ENCODE measurements at regions not wholly inside any gene's neighbourhood (a gene's known extent, or its start where the extent isn't known, plus 50 kb on each side); places are given as distances from the start of the nearest gene placed in this dataset.

DNA sequence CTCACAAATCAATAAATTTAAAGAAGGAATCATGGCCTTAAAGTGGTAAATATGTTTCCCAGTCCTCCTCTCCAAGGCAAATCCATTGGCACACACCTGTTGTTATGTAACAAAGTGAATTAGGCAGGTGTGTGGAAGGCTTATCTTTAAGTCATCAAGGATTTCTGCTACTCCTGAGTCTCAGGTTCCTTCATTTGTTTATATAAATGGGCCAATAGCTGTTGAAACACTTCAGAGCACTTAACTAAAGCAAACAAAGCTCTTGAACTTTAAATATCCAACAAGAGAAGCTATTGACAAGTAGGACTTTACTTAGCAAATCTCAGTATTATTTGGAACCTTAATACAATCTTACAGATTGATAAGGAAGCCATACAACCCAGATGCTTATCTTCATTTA lies 99.3 kb upstream of the ESRRG start:
- H3K4me1 ChIP-seq (replicated peaks in 1 of 2): peaks cover 0 to 9% of the 10 kb centered on the region in 2 donors
- H3K27ac ChIP-seq: no peak overlapping the region
- H3K4me3 ChIP-seq: no peak overlapping the region
- ATAC-seq (replicated peaks in 6 of 8): no peak
- in situ Hi-C loops (cut with MboI; ENCODE audit: low pct_unique_long_range_greater_than_20kb in 2 of 9, low sequenced_read_pairs in 9 of 9, unreplicated experiment in 9 of 9): no loop called here

DNA sequence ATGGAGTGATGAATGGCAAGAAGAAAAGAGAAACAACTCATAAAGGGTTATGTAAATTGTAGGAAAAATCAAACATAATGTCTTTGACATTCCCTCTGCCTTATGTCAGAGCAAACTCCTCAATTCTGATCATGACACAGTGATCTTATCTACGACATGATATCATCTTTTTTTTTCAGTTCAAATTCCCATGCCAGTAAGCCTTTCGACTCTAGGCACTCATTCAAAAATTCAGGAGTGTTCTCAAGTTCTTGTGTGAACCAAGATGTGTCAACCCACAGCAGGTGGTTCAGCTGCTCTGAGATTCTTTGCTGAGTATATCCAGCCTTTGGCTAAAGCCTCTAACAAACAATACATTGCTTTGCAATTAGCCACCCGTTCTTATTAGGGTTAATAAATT lies 97.1 kb upstream of the ESRRG start:
- ATAC-seq (replicated peaks in 6 of 8): no peak
- WGBS, 10 experiments: 6 to 53% (median 36%) methylated on average over 2 to 3 of the region's 3 CpGs
- in situ Hi-C loops (cut with MboI; ENCODE audit: low pct_unique_long_range_greater_than_20kb in 2 of 9, low sequenced_read_pairs in 9 of 9, unreplicated experiment in 9 of 9): no loop called here
- peaks cover 8 to 12% of the 10 kb centered on the region in 2 donors for H3K4me1 ChIP-seq (replicated peaks in 1 of 2)
- H3K27ac ChIP-seq: no peak overlapping the region
- H3K4me3 ChIP-seq: no peak overlapping the region

DNA sequence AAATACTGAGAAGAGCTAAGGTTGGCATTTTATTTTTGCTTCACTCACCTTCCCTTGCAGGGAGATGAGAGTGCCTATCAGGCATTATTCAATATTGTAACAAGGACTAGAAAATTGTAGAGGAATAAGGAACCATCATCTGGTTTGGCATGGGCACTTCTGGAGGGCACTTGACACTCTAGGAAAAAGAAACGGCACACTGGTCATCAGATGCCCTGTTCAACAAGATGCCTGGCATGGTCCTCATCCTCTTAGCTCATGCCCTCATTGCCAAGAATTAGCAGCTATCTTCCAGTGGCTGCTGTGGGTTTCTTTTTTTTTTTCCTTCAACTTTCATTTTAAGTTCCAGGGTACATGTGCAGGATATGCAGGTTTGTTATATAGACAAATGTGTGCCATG lies 95.1 kb upstream of the ESRRG start:
- Histone ChIP-seq H3K4me3 (no peak overlapping the region), H3K4me1 (replicated peaks in 1 of 2) (peaks cover 12 to 29% of the 10 kb centered on the region in 2 donors), H3K27ac (no peak overlapping the region)
- WGBS, 10 experiments: 100% methylated on average over 1 of the region's 1 CpG; no CpG with 5 or more reads in 8 of the 10 experiments
- no peak for ATAC-seq (replicated peaks in 6 of 8)
- in situ Hi-C loops (cut with MboI; ENCODE audit: low pct_unique_long_range_greater_than_20kb in 2 of 9, low sequenced_read_pairs in 9 of 9, unreplicated experiment in 9 of 9): no loop called here

DNA sequence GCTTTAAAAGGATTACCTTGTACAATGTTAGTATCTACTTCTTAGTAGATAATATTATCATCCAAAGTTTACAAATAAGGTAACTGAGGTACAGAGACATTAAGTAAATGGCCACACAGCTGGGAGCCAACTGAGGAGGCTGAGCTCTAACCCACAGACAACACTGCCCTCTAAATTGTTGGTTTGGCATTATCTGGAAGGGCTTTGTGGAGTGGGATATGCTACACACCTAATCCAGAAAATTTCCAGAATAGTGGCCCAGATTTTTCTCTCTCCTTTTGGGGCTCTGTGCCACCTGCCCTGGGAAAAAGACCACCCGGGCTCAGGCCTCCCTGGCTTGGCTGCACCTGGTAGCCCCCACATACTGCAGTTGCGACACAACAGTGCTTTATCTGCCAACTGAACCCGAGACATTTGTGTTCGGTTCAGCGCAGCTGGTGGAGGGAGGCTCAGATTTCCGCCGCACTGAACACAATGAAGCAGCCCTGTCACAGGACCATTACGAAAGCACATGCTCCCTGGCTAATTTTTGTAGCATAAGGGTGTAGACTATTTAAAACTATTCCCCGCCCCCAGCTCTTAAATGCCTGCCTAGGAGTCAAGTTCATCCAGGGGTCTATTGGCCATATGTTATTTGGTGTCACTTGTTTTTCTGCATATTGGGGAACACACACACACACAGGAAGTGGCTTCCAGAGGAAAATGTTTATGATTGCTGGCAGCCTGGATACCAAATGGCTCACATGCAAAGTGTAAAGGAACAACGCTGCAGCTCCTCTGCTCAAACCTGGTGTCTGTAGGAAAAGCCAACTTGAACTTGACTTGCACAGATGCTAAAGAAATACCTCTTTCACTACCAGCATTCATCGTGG lies 92.3 kb upstream of the ESRRG start:
- peak overlapping the region; percentile 37 to 53 for H3K27ac ChIP-seq
- peaks cover 12 to 29% of the 10 kb centered on the region in 2 donors for H3K4me1 ChIP-seq (replicated peaks in 1 of 2)
- in situ Hi-C loops (cut with MboI; ENCODE audit: low pct_unique_long_range_greater_than_20kb in 2 of 9, low sequenced_read_pairs in 9 of 9, unreplicated experiment in 9 of 9): no loop called here
- no peak overlapping the region for H3K4me3 ChIP-seq
- 0 to 46% (median 17%) methylated on average over 1 to 11 of the region's 11 CpGs for WGBS, 10 experiments
- peak; percentile 84 to 98 (median 94) for ATAC-seq (replicated peaks in 6 of 8)

DNA sequence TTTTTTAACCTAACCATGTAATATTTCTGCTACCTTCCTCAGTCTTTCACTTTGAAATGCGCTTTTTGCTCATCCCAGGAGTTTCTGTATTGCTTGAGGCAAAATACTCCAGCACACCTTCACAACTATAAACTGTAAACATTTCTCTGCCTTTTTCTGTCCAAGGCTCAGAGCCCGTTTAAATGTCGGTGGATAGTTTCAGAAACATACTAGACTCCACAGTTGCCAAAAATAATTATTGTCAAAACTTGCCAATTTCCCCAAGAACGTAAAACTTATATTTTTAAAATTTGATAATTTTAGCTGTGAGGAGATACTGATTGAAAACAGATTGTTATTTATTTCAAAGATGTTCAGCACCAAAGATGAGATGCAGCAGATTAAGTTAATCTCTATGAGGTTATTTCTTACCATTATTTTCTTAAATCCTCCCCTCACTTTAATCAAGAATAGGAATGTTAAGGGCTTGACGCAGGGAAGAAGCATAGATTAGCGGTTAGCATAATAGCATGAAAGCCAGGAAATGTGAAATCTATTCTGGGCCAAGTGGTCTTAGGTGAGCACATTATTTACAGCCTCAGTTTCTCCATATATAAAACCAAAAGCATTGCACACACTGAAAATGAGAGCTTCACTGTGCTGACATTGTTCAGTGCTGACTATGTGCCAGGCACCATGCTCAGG lies 91.5 kb upstream of the ESRRG start:
- WGBS, 10 experiments: 27 to 100% (median 80%) methylated on average over 3 to 6 of the region's 6 CpGs
- Histone ChIP-seq H3K4me3 (no peak overlapping the region), H3K4me1 (replicated peaks in 1 of 2) (peaks cover 12 to 29% of the 10 kb centered on the region in 2 donors), H3K27ac (no peak overlapping the region)
- in situ Hi-C loops (cut with MboI; ENCODE audit: low pct_unique_long_range_greater_than_20kb in 2 of 9, low sequenced_read_pairs in 9 of 9, unreplicated experiment in 9 of 9): no loop called here
- ATAC-seq (replicated peaks in 6 of 8): no peak

DNA sequence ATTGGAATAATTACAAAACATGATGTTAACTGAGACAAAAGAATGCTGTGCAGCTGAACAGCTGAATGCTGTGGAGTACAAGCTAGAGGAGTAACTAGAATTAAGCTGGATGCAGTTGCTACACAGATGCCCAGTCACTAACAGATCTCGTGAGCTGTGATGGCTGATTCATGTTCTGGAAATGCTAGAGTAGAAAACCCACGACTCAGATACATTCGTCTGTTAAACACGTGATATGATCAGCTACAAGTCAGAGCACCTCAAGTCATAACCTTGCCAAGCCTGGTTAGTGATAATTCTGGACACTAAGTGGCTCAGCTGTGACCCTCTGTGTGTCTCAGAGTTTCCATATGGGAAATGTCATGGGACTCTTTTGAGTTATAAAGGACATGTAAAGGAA lies 89.7 kb upstream of the ESRRG start:
- H3K4me3 ChIP-seq: no peak overlapping the region
- peaks cover 12 to 29% of the 10 kb centered on the region in 2 donors for H3K4me1 ChIP-seq (replicated peaks in 1 of 2)
- peak in 2 of 8 experiments; percentile 5 to 20 for ATAC-seq (replicated peaks in 6 of 8)
- 6 to 91% (median 81%) methylated on average over 3 to 4 of the region's 4 CpGs; no CpG with 5 or more reads in 1 of the 10 experiments for WGBS, 10 experiments
- in situ Hi-C loops (cut with MboI; ENCODE audit: low pct_unique_long_range_greater_than_20kb in 2 of 9, low sequenced_read_pairs in 9 of 9, unreplicated experiment in 9 of 9): no loop called here
- no peak overlapping the region for H3K27ac ChIP-seq

DNA sequence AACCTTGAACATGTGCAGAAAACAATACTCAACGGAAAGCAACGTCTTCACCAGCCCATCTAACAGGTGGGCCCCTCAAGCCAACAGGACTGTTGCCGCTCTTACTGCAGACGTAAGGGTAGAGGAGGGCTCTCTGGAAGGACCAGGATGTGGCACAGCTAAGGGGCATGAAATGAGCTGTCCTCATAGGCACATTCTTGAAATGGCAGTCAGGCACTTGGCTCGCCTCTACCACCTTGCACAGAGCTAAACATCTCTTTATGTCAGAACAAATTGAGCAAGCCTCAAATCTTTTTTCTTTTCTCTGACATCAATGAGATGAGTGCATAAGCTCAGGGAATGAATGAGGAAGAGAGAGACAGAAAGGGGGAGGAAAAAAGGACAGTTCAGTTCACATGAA lies 86.4 kb upstream of the ESRRG start:
- in situ Hi-C loops (cut with MboI; ENCODE audit: low pct_unique_long_range_greater_than_20kb in 2 of 9, low sequenced_read_pairs in 9 of 9, unreplicated experiment in 9 of 9): no loop called here
- no peak overlapping the region for H3K4me3 ChIP-seq
- ATAC-seq (replicated peaks in 6 of 8): no peak
- H3K27ac ChIP-seq: no peak overlapping the region
- WGBS, 10 experiments: 30 to 100% (median 67%) methylated on average over 2 to 5 of the region's 5 CpGs; no CpG with 5 or more reads in 3 of the 10 experiments
- peaks cover 12 to 29% of the 10 kb centered on the region in 2 donors for H3K4me1 ChIP-seq (replicated peaks in 1 of 2)

DNA sequence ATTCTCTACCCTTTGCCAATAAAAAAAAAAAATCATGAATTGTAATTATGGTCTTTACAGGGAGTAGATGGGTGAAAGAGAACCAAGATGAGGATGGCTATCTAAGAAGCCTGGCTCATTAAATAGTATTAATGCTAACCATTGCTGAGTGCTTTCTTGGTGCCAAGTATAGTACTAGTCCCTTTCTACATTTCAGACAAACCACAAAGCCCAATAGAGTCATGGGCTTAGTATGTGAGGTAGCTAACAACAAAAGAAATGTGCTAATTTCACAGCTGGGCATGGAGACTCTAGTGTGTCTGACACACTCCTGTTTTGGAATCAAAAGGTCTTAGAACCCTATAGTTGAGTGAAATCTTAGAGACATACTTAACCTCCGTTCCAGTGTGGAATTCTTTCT lies 84.5 kb upstream of the ESRRG start:
- in situ Hi-C loops (cut with MboI; ENCODE audit: low pct_unique_long_range_greater_than_20kb in 2 of 9, low sequenced_read_pairs in 9 of 9, unreplicated experiment in 9 of 9): no loop called here
- Histone ChIP-seq H3K4me3 (no peak overlapping the region), H3K27ac (no peak overlapping the region), H3K4me1 (replicated peaks in 1 of 2) (peaks cover 24 to 39% of the 10 kb centered on the region in 2 donors)
- no peak for ATAC-seq (replicated peaks in 6 of 8)
- WGBS, 10 experiments: 0 to 100% (median 95%) methylated on average over 1 of the region's 1 CpG; no CpG with 5 or more reads in 4 of the 10 experiments

DNA sequence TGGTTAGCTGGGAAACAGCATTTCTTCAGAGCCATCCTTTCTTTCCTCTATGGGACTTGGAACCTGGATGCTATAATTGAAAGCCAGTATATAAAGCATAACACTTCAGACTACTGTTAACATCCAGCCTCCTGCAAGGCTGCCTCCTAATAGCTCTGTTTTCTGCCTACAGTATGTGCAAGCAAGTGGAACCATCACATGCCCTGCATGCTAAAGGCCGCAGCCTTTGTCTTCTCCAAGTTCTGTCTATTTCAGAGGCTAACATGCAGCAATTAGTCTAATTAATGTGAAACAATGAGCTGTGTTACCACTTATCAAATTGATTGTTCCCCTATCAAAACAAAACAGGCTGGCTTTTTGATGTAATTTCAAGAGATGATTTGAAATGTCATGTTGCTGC lies 82.7 kb upstream of the ESRRG start:
- in situ Hi-C loops (cut with MboI; ENCODE audit: low pct_unique_long_range_greater_than_20kb in 2 of 9, low sequenced_read_pairs in 9 of 9, unreplicated experiment in 9 of 9): no loop called here
- Histone ChIP-seq H3K4me3 (no peak overlapping the region), H3K4me1 (replicated peaks in 1 of 2) (peaks cover 24 to 40% of the 10 kb centered on the region in 2 donors), H3K27ac (no peak overlapping the region)
- 15 to 100% (median 82%) methylated on average over 1 of the region's 1 CpG; no CpG with 5 or more reads in 3 of the 10 experiments for WGBS, 10 experiments
- ATAC-seq (replicated peaks in 6 of 8): peak in 5 of 8 experiments; percentile 41 to 80 (median 65)

DNA sequence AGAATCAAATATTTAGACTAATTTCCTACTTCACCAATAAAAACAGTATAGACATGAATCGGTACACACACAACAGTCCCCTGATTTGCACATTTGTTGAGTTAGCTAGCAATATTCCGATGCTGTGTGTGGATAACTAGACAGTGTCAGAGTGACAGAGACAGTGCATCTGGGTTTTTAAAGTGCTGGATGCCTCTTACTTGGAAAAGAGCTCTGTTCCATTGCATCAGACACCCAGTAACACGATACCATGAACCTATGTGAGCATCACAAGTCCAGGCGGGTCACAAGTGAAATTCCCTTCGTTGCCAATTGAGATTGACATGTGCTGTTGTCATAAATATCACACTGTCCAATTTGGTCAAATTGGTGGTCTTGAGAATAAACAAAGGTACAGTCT lies 82.0 kb upstream of the ESRRG start:
- in situ Hi-C loops (cut with MboI; ENCODE audit: low pct_unique_long_range_greater_than_20kb in 2 of 9, low sequenced_read_pairs in 9 of 9, unreplicated experiment in 9 of 9): no loop called here
- Histone ChIP-seq H3K4me1 (replicated peaks in 1 of 2) (peaks cover 24 to 40% of the 10 kb centered on the region in 2 donors), H3K27ac (no peak overlapping the region), H3K4me3 (no peak overlapping the region)
- ATAC-seq (replicated peaks in 6 of 8): peak in 7 of 8 experiments; percentile 41 to 75 (median 54)
- 0 to 82% (median 62%) methylated on average over 1 to 5 of the region's 5 CpGs; no CpG with 5 or more reads in 1 of the 10 experiments for WGBS, 10 experiments

DNA sequence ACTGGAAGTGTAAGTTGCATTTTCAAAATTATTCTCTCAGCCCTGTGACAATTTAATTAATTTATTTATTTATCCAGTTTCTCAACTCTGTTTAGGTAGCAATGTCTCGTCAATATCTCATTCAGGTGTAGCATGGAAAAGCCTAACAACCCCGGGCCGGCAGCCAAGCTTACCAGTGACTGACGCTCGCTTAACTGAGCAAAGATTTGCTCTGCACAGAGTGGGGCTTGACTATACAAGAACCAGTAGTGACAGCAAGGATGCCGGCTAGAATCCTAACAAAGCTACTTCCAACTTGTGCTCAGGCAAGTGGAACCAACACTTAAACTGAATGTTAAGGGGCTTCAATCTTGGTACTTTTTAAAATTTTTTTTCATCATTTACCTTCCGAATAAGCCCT lies 80.9 kb upstream of the ESRRG start:
- no peak overlapping the region for H3K4me3 ChIP-seq
- in situ Hi-C loops (cut with MboI; ENCODE audit: low pct_unique_long_range_greater_than_20kb in 2 of 9, low sequenced_read_pairs in 9 of 9, unreplicated experiment in 9 of 9): no loop called here
- peak in 1 of 8 experiments; percentile 24 for ATAC-seq (replicated peaks in 6 of 8)
- no peak overlapping the region for H3K27ac ChIP-seq
- peaks cover 24 to 40% of the 10 kb centered on the region in 2 donors for H3K4me1 ChIP-seq (replicated peaks in 1 of 2)
- 18 to 80% (median 63%) methylated on average over 1 to 7 of the region's 7 CpGs for WGBS, 10 experiments

DNA sequence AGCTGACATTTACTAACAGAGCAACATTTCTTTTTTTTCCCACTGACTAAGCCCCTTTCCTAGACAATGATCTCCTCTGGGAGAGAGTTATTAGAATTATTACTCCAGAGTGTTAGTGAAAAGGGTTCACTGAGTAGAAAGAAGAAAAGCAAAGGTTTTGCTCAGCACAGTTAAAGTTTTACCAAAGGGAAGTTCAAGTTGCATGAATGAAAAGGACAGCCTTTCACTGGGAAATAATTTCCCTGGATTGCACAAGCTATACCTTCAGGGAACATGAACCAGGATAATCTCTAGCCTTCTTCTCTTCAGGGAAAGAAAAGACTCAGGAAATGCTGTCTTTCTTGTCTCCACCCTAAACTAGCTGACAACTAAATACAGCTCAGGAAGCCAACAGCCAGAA lies 71.4 kb upstream of the ESRRG start:
- in situ Hi-C loops (cut with MboI; ENCODE audit: low pct_unique_long_range_greater_than_20kb in 2 of 9, low sequenced_read_pairs in 9 of 9, unreplicated experiment in 9 of 9): no loop called here
- peak overlapping the region in 1 of 2 donors; percentile 3 for H3K27ac ChIP-seq
- H3K4me3 ChIP-seq: no peak overlapping the region
- peaks cover 0 to 9% of the 10 kb centered on the region in 2 donors for H3K4me1 ChIP-seq (replicated peaks in 1 of 2)
- peak in 1 of 8 experiments; percentile 27 for ATAC-seq (replicated peaks in 6 of 8)

DNA sequence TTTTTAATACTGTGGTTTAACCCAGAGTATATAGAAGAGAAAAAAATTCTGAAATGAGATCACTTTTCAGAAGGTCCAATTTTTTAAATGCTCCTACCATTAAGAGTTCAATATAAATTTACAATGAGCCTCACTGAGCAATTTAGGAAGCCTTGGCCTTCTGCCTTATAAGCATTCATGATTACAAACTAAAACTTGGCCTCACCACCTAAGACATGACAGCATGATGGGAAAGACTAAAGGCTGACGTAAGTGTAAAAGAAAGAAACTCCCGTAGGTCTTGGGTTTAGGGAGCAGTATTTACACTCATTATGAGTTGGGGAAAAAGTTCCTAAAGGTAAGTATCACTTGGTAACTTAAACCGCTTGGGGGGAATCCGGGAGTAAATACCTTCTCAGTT lies 70.7 kb upstream of the ESRRG start:
- ATAC-seq (replicated peaks in 6 of 8): no peak
- Histone ChIP-seq H3K4me1 (replicated peaks in 1 of 2) (peaks cover 0 to 9% of the 10 kb centered on the region in 2 donors), H3K27ac (no peak overlapping the region), H3K4me3 (no peak overlapping the region)
- in situ Hi-C loops (cut with MboI; ENCODE audit: low pct_unique_long_range_greater_than_20kb in 2 of 9, low sequenced_read_pairs in 9 of 9, unreplicated experiment in 9 of 9): no loop called here
- WGBS, 10 experiments: 23 to 100% (median 96%) methylated on average over 1 to 4 of the region's 4 CpGs; no CpG with 5 or more reads in 1 of the 10 experiments
